Lower leg skin (tissue), 3 donors: ENCODE measurements at regions not wholly inside any gene's neighbourhood (a gene's known extent, or its start where the extent isn't known, plus 50 kb on each side); places are given as distances from the start of the nearest gene placed in this dataset.

Experiments
- CTCF ChIP-seq, 3 donors: fragments of 450-650 bp; IDR thresholded peaks; one replicate each; pipeline ENCODE4 v1.5.1; 2016; ENCODE audit warnings: antibody characterized with exemption in 3 of 3, mild to moderate bottlenecking in 3 of 3, moderate library complexity in 2 of 3
- POLR2A ChIP-seq, 2 donors: fragments of 450-650 bp; IDR thresholded peaks; one replicate each; pipeline ENCODE4 v1.6.1; 2016 to 2017; ENCODE audit warnings: antibody characterized with exemption in 2 of 2, mild to moderate bottlenecking in 1 of 2, moderate library complexity in 1 of 2

- no peak for TF ChIP-seq CTCF (IDR thresholded peaks at IDR 0.05)
- TF ChIP-seq POLR2A (IDR thresholded peaks at IDR 0.05), result no peak
These were observed 824.8 kb downstream of the METTL15 start for GRCh38 chr11:28932940-28933339.
